ENCODE measurements at regions not wholly inside any gene's neighbourhood (a gene's known extent, or its start where the extent isn't known, plus 50 kb on each side); places are given as distances from the start of the nearest gene placed in this dataset.

GRCh38 chr4:162981823-162982222 lies 184.9 kb downstream of the NAF1 start:
- TF ChIP-seq CTCF (IDR thresholded peaks at IDR 0.05) = no peak
- TF ChIP-seq POLR2A (IDR thresholded peaks at IDR 0.05; ENCODE audit: low read length) = no peak
- TF ChIP-seq MAZ (IDR thresholded peaks at IDR 0.05; ENCODE audit: borderline replicate concordance, low read depth, low read length) = no peak
- TF ChIP-seq RAD21 (conservative IDR thresholded peaks at IDR 0.05 in 1 of 2, IDR thresholded peaks at IDR 0.05 in 1 of 2) = no peak
- TF ChIP-seq CEBPB (IDR thresholded peaks at IDR 0.05) = no peak
- TF ChIP-seq, protein P1, sequence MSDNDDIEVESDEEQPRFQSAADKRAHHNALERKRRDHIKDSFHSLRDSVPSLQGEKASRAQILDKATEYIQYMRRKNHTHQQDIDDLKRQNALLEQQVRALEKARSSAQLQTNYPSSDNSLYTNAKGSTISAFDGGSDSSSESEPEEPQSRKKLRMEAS (IDR thresholded peaks at IDR 0.05) = no peak
- TF ChIP-seq EP300 (IDR thresholded peaks at IDR 0.05) = no peak
- TF ChIP-seq, protein P2, sequence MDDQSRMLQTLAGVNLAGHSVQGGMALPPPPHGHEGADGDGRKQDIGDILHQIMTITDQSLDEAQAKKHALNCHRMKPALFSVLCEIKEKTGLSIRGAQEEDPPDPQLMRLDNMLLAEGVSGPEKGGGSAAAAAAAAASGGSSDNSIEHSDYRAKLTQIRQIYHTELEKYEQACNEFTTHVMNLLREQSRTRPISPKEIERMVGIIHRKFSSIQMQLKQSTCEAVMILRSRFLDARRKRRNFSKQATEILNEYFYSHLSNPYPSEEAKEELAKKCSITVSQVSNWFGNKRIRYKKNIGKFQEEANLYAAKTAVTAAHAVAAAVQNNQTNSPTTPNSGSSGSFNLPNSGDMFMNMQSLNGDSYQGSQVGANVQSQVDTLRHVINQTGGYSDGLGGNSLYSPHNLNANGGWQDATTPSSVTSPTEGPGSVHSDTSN (IDR thresholded peaks at IDR 0.05) = no peak
- no peak for TF ChIP-seq KDM1A (IDR thresholded peaks at IDR 0.05; ENCODE audit: low read depth)
- TF ChIP-seq CBX2 (IDR thresholded peaks at IDR 0.05; ENCODE audit: borderline replicate concordance, low read depth) = no peak
- TF ChIP-seq JUNB (IDR thresholded peaks at IDR 0.05) = no peak
